Panc1 (cell line): ENCODE measurements at regions not wholly inside any gene's neighbourhood (a gene's known extent, or its start where the extent isn't known, plus 50 kb on each side); places are given as distances from the start of the nearest gene placed in this dataset.

Source experiments
- POLR2AphosphoS5 ChIP-seq: IDR thresholded peaks from 2 replicates; pipeline ENCODE4 v1.6.1; 2012; ENCODE audit warnings: mild to moderate bottlenecking, low read depth, low read length, moderate library complexity
- SIN3A ChIP-seq: IDR thresholded peaks from 2 replicates; pipeline ENCODE4 v1.6.1; 2012; ENCODE audit warnings: low read depth, mild to moderate bottlenecking, low read length, moderate library complexity, borderline replicate concordance; ENCODE audit not compliant: insufficient read depth
- TF ChIP-seq, protein P1 (sequence below): fragments of 450-650 bp; IDR thresholded peaks from 2 replicates; pipeline ENCODE4 v1.5.1; 2017; ENCODE audit warnings: mild to moderate bottlenecking

DNA sequence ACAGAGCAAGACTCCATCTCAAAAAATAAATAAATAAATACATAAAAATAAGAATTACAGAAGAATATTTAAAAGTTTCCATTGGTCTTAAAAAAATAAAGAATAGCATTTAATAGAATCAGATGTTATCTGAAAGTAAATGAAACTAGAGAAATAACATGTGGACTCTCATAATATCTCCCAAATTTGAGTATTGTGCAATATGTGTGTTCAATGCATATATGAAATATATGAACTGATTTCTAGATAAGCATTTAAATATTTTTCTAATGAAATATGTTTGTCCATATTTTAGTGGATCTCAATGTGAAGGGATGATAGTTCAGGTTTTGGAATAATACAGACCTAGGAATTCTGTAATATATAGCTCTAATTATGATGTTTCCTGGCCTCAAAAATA lies 265.9 kb upstream of the PMFBP1 start:
- TF ChIP-seq, protein P1, sequence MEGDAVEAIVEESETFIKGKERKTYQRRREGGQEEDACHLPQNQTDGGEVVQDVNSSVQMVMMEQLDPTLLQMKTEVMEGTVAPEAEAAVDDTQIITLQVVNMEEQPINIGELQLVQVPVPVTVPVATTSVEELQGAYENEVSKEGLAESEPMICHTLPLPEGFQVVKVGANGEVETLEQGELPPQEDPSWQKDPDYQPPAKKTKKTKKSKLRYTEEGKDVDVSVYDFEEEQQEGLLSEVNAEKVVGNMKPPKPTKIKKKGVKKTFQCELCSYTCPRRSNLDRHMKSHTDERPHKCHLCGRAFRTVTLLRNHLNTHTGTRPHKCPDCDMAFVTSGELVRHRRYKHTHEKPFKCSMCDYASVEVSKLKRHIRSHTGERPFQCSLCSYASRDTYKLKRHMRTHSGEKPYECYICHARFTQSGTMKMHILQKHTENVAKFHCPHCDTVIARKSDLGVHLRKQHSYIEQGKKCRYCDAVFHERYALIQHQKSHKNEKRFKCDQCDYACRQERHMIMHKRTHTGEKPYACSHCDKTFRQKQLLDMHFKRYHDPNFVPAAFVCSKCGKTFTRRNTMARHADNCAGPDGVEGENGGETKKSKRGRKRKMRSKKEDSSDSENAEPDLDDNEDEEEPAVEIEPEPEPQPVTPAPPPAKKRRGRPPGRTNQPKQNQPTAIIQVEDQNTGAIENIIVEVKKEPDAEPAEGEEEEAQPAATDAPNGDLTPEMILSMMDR: no peak
- TF ChIP-seq POLR2AphosphoS5 (no peak), SIN3A (no peak)
